DND-41 (cell line): ENCODE measurements at regions not wholly inside any gene's neighbourhood (a gene's known extent, or its start where the extent isn't known, plus 50 kb on each side); places are given as distances from the start of the nearest gene placed in this dataset.

Source experiments
- EZH2 ChIP-seq: IDR thresholded peaks from 3 replicates; pipeline ENCODE4 v1.6.1; 2012; ENCODE audit warnings: borderline replicate concordance, low read depth, mild to moderate bottlenecking, moderate library complexity, low read length, inconsistent platforms; ENCODE audit not compliant: severe bottlenecking
- TF ChIP-seq, protein P1 (sequence below): IDR thresholded peaks from 2 replicates; pipeline ENCODE4 v1.5.1; 2012; ENCODE audit warnings: borderline replicate concordance, low read length, moderate library complexity, mild to moderate bottlenecking; ENCODE audit not compliant: poor library complexity, severe bottlenecking; ENCODE audit errors: extremely low read depth

DNA sequence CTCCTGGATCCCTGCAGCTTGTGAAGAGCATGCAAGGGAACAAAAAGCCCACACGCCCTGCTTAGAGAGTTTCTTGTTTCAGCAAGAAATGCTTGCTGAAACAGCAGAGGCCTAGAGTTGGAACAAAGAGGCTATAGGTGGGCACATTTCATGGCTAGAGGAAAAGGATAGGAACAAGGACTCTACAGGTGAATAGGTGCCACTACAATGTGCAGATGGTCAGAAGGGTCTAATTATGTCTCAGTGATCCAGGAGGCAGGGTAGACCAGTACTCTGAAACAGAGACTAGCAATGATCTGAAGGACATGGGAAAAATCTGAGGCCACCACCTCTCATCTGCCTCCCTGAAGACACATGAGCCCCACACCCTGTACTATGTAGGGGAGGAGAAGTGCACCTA, 609.0 kb downstream of the REEP3 start:
- TF ChIP-seq, protein P1, sequence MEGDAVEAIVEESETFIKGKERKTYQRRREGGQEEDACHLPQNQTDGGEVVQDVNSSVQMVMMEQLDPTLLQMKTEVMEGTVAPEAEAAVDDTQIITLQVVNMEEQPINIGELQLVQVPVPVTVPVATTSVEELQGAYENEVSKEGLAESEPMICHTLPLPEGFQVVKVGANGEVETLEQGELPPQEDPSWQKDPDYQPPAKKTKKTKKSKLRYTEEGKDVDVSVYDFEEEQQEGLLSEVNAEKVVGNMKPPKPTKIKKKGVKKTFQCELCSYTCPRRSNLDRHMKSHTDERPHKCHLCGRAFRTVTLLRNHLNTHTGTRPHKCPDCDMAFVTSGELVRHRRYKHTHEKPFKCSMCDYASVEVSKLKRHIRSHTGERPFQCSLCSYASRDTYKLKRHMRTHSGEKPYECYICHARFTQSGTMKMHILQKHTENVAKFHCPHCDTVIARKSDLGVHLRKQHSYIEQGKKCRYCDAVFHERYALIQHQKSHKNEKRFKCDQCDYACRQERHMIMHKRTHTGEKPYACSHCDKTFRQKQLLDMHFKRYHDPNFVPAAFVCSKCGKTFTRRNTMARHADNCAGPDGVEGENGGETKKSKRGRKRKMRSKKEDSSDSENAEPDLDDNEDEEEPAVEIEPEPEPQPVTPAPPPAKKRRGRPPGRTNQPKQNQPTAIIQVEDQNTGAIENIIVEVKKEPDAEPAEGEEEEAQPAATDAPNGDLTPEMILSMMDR, result no peak
- no peak for TF ChIP-seq EZH2
